H1 (cell line): ENCODE measurements at regions not wholly inside any gene's neighbourhood (a gene's known extent, or its start where the extent isn't known, plus 50 kb on each side); places are given as distances from the start of the nearest gene placed in this dataset.

ENCODE experiments used
- TF ChIP-seq, protein P1 (sequence below): IDR thresholded peaks from 2 replicates; pipeline ENCODE4 v1.6.1; 2011; ENCODE audit warnings: low read length, improper control_type of control experiment

DNA sequence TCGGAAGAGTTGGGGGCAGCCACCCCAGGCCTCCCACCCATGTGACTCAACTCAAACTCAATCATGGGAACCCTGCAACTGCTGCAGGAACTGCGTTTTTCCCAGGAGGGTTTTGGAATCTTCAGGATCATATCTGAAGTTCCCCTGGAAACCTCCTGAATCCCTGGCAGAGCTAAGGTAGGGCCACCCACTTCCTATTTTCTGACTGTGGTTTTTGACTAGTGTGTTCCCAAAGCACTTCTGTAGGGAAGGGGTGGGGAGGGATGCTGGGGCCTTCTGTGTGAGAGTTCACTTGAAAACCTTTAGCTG lies 127.6 kb upstream of the UNC5B start (continued):
- TF ChIP-seq, protein P1, sequence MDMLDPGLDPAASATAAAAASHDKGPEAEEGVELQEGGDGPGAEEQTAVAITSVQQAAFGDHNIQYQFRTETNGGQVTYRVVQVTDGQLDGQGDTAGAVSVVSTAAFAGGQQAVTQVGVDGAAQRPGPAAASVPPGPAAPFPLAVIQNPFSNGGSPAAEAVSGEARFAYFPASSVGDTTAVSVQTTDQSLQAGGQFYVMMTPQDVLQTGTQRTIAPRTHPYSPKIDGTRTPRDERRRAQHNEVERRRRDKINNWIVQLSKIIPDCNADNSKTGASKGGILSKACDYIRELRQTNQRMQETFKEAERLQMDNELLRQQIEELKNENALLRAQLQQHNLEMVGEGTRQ: no peak
